MM.1S (cell line): ENCODE measurements at regions not wholly inside any gene's neighbourhood (a gene's known extent, or its start where the extent isn't known, plus 50 kb on each side); places are given as distances from the start of the nearest gene placed in this dataset.
"Not testable (repeated sequence)": the region's sequence is repeated elsewhere in the genome, so short reads cannot be mapped to it uniquely, and the experiment has no call there.

Experiments used
- DNase-seq: peaks from one replicate; pipeline ENCODE4 v3.0.0-alpha.2; 2015
- H2AFZ ChIP-seq: fragments of 300-600 bp; sonication (generic); 2 replicates; pipeline ENCODE4 v1.6.0; 2016; ENCODE audit warnings: antibody characterized with exemption, low read length
- H3F3A ChIP-seq: fragments of 300-600 bp; sonication (generic); 2 replicates; pipeline ENCODE4 v1.6.1; 2016; ENCODE audit warnings: mild to moderate bottlenecking, antibody characterized with exemption, low read length, moderate library complexity, mixed read lengths; ENCODE audit not compliant: insufficient read depth
- H3K27ac ChIP-seq: fragments of 300-600 bp; sonication (generic); 2 replicates; pipeline ENCODE4 v1.5.1; 2016; ENCODE audit warnings: mild to moderate bottlenecking, low read length
- H3K27me3 ChIP-seq: fragments of 300-600 bp; sonication (generic); replicated peaks from 2 replicates; pipeline ENCODE4 v1.6.0; 2016; ENCODE audit warnings: low read length; ENCODE audit not compliant: insufficient read depth
- H3K36me3 ChIP-seq: fragments of 300-600 bp; sonication (generic); replicated peaks from 2 replicates; pipeline ENCODE4 v1.6.1; 2016; ENCODE audit warnings: mild to moderate bottlenecking, low read length, mixed read lengths; ENCODE audit not compliant: insufficient read depth
- H3K4me1 ChIP-seq: fragments of 300-600 bp; sonication (generic); 2 replicates; pipeline ENCODE4 v1.6.1; 2016; ENCODE audit warnings: low read length, mixed read lengths
- H3K4me2 ChIP-seq: fragments of 300-600 bp; sonication (generic); 2 replicates; pipeline ENCODE4 v1.6.0; 2016; ENCODE audit warnings: low read depth, low read length
- H3K4me3 ChIP-seq: fragments of 300-600 bp; sonication (generic); 2 replicates; pipeline ENCODE4 v1.5.1; 2016; ENCODE audit warnings: low read length, mixed read lengths
- H3K79me2 ChIP-seq: fragments of 300-600 bp; sonication (generic); 2 replicates; pipeline ENCODE4 v1.6.1; 2016; ENCODE audit warnings: mixed run types, low read length, mixed read lengths
- H3K9ac ChIP-seq: fragments of 300-600 bp; sonication (generic); 2 replicates; pipeline ENCODE4 v1.6.1; 2016; ENCODE audit warnings: low read length, mixed read lengths
- H3K9me2 ChIP-seq: fragments of 300-600 bp; sonication (generic); replicated peaks from 2 replicates; pipeline ENCODE4 v1.6.1; 2016; ENCODE audit warnings: mild to moderate bottlenecking, low read length, mixed read lengths; ENCODE audit not compliant: insufficient read depth
- H3K9me3 ChIP-seq: fragments of 300-600 bp; sonication (generic); replicated peaks from 2 replicates; pipeline ENCODE4 v1.6.1; 2016; ENCODE audit warnings: mild to moderate bottlenecking, low read length, mixed read lengths; ENCODE audit not compliant: insufficient read depth
- H4K20me1 ChIP-seq: fragments of 300-600 bp; sonication (generic); 2 replicates; pipeline ENCODE4 v1.6.1; 2016; ENCODE audit warnings: mild to moderate bottlenecking, low read length, moderate library complexity, mixed read lengths; ENCODE audit not compliant: insufficient read depth

DNA sequence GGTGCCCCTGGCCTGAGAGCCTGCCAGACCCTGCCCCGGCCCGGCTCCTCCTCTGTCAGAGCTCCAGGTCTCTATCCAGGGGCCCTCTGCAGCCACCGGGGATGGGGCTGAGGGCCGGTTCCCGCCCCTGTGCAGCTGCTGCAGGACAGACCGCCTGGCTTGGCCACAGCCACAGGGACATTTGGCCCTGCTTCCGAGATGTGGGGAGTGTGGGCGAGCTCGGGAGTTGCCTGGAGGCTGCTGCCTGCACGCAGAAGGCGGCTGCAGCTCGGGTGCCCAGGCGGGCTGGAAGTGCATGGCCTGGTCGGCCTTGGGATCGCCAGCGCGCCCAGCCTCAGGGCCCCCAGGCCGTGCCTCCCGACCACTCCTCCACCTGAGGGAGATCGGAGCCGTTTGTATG lies 284.8 kb downstream of the CWH43 start:
- H3K9ac ChIP-seq, H4K20me1 ChIP-seq, H3K9me3 ChIP-seq, H3K4me2 ChIP-seq, H3K27me3 ChIP-seq, H3K79me2 ChIP-seq, H3K27ac ChIP-seq, H3K9me2 ChIP-seq, H3F3A ChIP-seq, DNase-seq, H2AFZ ChIP-seq, H3K4me1 ChIP-seq, H3K4me3 ChIP-seq, H3K36me3 ChIP-seq: not testable (repeated sequence)

DNA sequence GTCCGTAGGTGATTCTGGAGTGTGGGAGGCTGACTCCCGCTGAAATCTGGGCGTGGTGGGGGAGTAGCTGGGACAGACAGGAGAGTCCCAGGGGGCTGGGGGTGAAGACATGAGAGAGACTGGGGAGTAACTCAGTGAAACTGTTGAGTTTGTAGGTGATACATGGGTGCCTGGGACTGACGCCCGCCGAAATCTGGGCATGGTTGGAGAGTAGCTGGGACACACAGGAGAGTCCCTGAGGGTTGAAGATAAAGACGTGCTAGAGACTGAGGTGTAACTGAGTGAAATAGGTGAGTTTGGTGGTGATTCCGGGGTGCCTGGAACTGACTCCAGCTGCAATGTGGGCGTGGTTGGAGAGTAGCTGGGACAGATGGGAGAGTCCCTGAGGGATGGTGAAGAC lies 299.8 kb downstream of the CWH43 start:
- H3F3A ChIP-seq, result not testable (repeated sequence)

DNA sequence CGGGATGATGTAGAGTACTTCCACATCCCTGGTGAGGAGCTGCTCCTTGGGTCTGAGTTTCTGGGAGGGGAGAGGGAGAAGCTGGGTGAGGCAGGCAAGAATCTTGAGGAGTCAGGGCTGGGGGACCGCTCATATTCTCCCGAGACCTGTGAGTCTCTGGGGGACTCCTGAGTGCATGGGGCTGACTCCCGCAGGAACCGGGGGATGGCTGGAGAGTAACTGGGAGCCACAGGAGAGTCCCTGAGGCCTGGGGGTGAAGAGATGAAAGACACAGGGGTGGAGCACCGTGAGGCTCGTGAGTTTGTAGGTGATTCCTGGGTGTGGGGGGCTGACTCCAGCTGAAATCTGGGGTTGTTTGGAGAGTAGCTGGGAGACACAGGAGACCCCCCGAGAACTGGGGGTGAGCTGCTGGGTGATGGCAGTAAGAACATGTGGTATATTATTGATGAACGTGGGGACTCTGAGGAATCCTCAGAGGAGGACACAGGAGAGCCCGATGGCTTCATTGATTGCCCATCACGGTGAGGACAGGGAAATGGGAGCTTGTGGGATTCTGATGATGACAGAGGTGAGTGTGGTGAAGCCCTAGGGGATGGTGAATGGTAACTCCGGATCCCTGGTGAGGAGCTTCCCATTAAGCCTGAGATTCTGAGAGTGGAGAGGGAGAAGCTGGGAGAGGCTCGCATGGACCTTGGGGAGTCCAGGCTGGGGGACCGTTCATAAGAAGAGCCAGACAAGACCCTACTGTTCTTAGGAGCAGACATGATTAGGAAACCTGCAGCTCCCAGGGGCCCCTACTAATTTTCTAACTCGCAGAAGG lies 301.1 kb downstream of the CWH43 start:
- not testable (repeated sequence) for H3K79me2 ChIP-seq, H2AFZ ChIP-seq, H4K20me1 ChIP-seq, H3K4me2 ChIP-seq, DNase-seq, H3K9ac ChIP-seq, H3K27ac ChIP-seq, H3K9me2 ChIP-seq, H3K36me3 ChIP-seq, H3K4me3 ChIP-seq, H3K27me3 ChIP-seq, H3F3A ChIP-seq, H3K9me3 ChIP-seq, H3K4me1 ChIP-seq

More for the DNA sequence above, 299.8 kb downstream of the CWH43 start:
- H2AFZ ChIP-seq, H3K79me2 ChIP-seq, H3K9me3 ChIP-seq, H3K4me1 ChIP-seq, H4K20me1 ChIP-seq, H3K27ac ChIP-seq, H3K9ac ChIP-seq, DNase-seq, H3K27me3 ChIP-seq, H3K9me2 ChIP-seq, H3K4me2 ChIP-seq, H3K4me3 ChIP-seq, H3K36me3 ChIP-seq: not testable (repeated sequence)

DNA sequence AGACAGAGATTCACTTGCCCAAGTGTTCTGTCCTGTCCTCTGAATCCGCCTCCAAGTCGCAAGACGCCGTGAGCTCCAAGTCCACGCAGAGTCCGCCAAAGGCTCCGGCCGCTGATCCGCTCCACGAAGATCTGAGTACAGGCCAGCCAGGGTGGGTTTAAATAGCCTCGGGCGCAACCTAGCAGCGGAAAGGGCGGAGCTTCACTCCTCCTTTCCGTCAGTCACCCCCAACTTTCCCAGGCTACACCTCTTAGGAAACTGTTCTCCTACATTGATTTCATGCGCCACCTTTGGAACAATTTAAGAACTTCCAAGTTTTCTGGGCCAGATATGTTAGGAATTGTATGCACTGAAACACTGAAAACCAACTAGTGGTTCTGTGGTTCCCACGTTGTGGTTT lies 301.8 kb downstream of the CWH43 start:
- not testable (repeated sequence) for H3K27me3 ChIP-seq, H3K4me1 ChIP-seq, DNase-seq, H3K4me3 ChIP-seq, H3K9me2 ChIP-seq, H3K79me2 ChIP-seq, H3K9ac ChIP-seq, H4K20me1 ChIP-seq, H3K27ac ChIP-seq, H3K4me2 ChIP-seq, H3K9me3 ChIP-seq, H3K36me3 ChIP-seq, H3F3A ChIP-seq, H2AFZ ChIP-seq

DNA sequence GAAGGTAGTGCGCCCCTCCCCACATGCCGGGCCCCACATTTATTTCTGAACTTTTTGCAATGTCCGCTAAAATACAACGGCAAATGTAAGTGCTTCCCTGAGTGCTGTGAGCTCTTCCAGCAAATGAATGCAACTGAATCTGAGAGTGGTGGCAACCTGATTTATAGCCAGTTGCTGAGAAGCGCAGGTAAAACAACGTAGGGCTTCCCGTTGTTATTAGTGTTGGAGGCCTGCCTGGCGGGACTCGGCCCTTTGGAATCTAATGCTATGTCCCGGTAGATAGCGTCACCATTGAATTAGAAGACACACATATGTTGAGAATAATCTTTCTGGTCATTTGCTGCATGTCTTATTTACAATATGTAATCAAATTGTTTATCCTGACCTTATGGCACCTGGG lies 302.7 kb downstream of the CWH43 start:
- not testable (repeated sequence) for H3K79me2 ChIP-seq, H3F3A ChIP-seq, H4K20me1 ChIP-seq, H3K36me3 ChIP-seq, H3K9me3 ChIP-seq, H3K27ac ChIP-seq, H3K9ac ChIP-seq, H3K4me2 ChIP-seq, H3K4me3 ChIP-seq, H3K4me1 ChIP-seq, H2AFZ ChIP-seq, DNase-seq, H3K27me3 ChIP-seq, H3K9me2 ChIP-seq

DNA sequence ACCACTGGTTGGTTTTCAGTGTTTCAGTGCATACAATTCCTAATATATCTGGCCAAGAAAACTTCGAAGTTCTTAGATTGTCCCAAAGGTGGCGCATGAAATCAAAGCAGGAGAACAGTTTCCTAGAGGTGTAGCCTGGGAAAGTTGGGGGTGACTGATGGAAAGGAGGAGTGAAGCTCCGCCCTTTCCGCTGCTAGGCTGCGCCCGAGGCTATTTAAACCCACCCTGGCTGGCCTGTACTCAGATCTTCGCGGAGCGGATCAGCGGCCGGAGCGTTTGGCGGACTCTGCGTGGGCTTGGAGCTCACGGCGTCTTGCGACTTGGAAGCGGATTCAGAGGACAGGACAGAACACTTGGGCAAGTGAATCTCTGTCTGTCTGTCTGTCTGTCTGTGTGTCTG lies 328.7 kb downstream of the CWH43 start:
- not testable (repeated sequence) for H3K9me2 ChIP-seq, H3K27me3 ChIP-seq, H3K27ac ChIP-seq, H3K9ac ChIP-seq, H3K4me3 ChIP-seq, H3K9me3 ChIP-seq, H2AFZ ChIP-seq, H3F3A ChIP-seq, H3K4me1 ChIP-seq, H4K20me1 ChIP-seq, DNase-seq, H3K36me3 ChIP-seq, H3K79me2 ChIP-seq, H3K4me2 ChIP-seq

DNA sequence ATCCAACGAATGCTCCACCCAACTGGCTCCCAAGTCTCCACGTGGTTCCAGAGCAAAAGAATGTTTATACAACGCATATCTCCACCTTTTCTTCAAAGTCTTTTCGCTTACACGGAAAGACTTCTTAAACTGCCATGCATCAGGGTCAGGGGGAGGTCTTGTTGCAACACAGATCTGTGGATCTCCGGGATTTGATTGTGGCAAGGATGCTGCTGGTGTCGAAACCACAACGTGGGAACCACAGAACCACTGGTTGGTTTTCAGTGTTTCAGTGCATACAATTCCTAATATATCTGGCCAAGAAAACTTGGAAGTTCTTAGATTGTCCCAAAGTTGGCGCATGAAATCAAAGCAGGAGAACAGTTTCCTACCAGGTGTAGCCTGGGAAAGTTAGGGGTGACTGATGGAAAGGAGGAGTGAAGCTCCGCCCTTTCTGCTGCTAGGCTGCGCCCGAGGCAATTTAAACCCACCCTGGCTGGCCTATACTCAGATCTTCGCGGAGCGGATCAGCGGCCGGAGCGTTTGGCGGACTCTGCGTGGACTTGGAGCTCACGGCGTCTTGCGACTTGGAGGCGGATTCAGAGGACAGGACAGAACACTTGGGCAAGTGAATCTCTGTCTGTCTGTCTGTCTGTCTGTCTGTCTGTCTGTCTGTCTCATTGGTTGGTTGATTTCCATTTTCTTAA lies 334.8 kb downstream of the CWH43 start:
- H3K4me3 ChIP-seq, H3K36me3 ChIP-seq, H3K79me2 ChIP-seq, H3K9ac ChIP-seq, H3K9me3 ChIP-seq, H3K9me2 ChIP-seq, H3K27ac ChIP-seq, H2AFZ ChIP-seq, H3K4me2 ChIP-seq, H3K4me1 ChIP-seq, H3K27me3 ChIP-seq, DNase-seq, H4K20me1 ChIP-seq, H3F3A ChIP-seq: not testable (repeated sequence)
